Epithelial cell of esophagus (primary cell): ENCODE measurements at regions not wholly inside any gene's neighbourhood (a gene's known extent, or its start where the extent isn't known, plus 50 kb on each side); places are given as distances from the start of the nearest gene placed in this dataset.
"Not testable (repeated sequence)": the region's sequence is repeated elsewhere in the genome, so short reads cannot be mapped to it uniquely, and the experiment has no call there.

Experiments used
- DNase-seq: peaks from one replicate; pipeline ENCODE4 v3.0.0; 2010; ENCODE audit warnings: low read depth
- H3K4me3 ChIP-seq: 2 replicates; pipeline ENCODE4 v1.5.1; 2011; ENCODE audit warnings: mild to moderate bottlenecking, low read length, control low read depth
- TF ChIP-seq, protein P1 (sequence below): IDR thresholded peaks from 2 replicates; pipeline ENCODE4 v1.5.1; 2011; ENCODE audit warnings: low read depth, mild to moderate bottlenecking, low read length, control low read depth, inconsistent platforms; ENCODE audit not compliant: insufficient read depth; ENCODE audit errors: missing control alignments

DNA sequence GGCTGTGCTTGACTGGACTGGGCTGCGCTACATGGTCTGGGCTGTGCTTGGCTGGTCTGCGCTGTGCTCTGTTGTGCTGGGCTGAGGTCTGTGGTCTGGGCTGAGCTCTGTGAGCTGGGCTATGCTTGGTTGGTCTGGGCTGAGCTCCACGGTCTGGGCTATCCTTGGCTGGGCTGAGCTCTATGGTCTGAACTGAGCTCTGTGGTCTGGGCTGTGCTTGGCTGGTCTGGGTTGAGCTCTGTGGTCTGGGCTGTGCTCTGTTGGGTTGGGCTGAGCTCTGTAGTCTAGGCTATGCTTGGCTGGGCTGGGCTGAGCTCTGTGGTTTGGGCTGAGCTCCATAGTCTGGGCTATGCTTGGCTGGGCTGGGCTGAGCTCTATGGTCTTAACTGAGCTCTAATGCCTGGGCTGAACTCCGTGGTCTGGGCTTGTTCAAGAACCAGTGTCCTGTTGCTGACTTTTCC, 92.0 kb downstream of the PLXNA1 start:
- H3K4me3 ChIP-seq, result no peak overlapping the region
- DNase-seq, result peak; percentile 75
- TF ChIP-seq, protein P1, sequence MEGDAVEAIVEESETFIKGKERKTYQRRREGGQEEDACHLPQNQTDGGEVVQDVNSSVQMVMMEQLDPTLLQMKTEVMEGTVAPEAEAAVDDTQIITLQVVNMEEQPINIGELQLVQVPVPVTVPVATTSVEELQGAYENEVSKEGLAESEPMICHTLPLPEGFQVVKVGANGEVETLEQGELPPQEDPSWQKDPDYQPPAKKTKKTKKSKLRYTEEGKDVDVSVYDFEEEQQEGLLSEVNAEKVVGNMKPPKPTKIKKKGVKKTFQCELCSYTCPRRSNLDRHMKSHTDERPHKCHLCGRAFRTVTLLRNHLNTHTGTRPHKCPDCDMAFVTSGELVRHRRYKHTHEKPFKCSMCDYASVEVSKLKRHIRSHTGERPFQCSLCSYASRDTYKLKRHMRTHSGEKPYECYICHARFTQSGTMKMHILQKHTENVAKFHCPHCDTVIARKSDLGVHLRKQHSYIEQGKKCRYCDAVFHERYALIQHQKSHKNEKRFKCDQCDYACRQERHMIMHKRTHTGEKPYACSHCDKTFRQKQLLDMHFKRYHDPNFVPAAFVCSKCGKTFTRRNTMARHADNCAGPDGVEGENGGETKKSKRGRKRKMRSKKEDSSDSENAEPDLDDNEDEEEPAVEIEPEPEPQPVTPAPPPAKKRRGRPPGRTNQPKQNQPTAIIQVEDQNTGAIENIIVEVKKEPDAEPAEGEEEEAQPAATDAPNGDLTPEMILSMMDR, result no peak

DNA sequence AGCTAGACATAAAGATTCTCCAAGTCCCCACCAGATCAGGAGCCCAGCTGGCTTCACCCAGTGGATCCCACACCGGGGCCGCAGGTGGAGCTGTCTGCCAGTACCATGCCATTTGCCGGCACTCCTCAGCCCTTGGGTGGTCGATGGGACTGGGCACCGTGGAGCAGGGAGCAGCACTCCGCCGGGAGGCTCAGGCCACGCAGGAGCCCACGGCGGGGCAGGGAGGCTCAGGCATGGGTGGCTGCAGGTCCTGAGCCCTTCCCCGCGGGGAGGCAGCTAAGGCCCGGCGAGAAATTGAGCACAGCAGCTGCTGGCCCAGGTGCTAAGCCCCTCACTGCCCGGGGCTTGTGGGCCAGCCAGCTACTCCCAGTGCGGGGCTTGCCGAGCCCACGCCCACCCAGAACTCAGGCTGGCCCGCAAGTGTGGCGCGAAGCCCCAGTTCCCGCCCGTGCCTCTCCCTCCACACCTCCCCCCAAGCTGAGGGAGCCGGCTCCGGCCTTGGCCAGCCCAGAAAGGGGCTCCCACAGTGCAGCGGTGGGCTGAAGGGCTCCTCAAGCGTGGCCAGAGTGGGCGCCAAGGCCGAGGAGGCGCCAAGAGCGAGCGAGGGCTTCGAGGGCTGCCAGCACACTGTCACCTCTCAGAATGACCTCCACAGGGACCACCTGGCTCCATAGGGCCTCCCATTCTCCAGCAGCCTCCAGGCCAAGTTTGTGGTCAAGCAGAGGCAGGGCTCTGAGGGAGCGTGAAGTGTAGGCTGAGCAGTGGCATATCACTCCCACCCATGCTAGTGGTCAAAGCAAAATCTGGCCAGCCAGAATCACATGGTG, 93.5 kb downstream of the PLXNA1 start:
- DNase-seq, H3K4me3 ChIP-seq: not testable (repeated sequence)

DNA sequence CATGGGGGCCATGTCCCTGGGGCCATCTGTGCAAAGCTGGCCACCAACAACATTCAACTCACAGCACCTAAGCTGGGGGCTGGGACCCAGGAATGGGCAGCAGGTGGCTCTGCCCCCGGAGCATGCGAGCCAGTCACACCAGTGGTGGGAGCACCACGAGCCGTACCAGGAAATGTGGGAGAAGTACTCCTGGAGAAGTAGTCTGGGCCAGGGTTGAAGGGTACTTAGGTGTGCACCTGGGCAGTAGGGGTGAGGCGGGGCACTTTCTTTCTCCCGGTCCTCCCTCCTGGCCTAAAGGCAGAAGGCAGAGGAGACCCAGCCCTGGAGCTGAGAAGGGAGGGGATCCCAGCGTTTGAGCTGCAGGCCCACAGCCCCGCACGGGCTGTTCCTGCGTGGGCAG, 94.2 kb downstream of the PLXNA1 start:
- no peak overlapping the region for H3K4me3 ChIP-seq
- DNase-seq, result no peak
- TF ChIP-seq, protein P1, result no peak

DNA sequence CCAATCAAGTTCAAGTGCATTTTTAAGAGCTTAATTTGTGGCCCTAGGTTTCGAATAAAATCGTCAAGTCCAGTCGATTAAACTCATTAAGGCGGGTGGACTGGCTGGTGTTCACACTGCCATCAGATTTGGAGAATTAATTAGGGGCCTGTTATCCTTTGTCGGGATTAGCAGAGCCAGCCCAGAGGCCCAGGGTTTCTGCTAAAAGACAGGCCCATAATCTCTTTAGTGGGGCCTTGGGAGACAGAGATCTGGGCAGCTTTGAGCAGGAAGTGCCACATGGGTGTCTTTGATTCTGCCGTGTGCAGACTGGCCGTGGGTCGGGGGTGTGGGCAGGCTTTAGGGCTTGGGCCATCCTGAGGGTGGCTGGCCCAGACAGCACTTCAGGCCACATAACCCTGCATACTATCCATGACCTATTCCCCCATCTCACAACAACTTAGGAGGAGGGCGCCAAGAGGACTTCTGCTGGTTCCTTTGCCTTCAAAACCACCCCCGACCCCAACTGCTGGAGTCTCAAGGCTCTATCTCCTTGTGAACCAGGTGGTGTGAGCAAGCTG, 94.7 kb downstream of the PLXNA1 start:
- TF ChIP-seq, protein P1, result no peak
- H3K4me3 ChIP-seq, result no peak overlapping the region
- no peak for DNase-seq

DNA sequence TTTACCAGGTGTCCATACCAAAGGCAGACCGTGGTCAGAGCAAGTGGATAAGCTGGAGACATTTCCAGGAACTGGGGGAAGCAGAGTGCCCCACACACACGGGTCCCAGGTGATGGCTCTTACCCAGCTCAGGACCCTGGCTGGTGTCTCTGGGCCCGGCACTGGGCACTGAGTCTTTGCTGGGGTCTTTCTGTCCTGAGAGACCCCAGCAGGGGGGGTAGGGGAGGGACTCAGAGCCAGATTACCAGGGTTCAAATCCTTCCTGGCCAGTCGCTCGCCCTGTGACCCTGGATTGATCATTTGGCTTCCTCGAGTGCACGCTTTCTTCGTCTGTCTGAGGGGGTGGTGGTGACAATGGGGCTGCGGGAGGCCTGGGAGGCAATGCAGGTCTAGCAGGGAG, 95.7 kb downstream of the PLXNA1 start:
- no peak overlapping the region for H3K4me3 ChIP-seq
- DNase-seq, result no peak
- TF ChIP-seq, protein P1, result no peak

DNA sequence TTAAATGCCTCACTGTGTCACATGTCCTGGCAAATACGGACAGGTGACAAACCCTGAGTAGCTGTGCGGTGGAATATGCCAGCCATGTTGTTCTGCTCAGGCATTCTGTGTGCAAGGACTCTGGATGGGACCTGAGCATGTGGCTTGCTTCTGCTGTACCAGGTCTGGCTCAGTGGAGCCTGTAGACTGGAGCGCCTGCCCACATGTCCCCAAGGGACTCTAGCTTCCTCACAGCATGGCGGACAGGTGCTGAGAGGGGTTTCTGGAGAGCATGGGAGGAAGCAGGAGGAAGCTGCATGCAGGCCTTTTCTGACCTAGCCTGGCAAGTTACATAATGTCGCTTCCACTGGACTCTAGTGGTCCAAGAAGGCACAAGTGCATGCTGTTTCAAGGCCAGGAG, 96.3 kb downstream of the PLXNA1 start:
- TF ChIP-seq, protein P1, result no peak
- no peak overlapping the region for H3K4me3 ChIP-seq
- no peak for DNase-seq

DNA sequence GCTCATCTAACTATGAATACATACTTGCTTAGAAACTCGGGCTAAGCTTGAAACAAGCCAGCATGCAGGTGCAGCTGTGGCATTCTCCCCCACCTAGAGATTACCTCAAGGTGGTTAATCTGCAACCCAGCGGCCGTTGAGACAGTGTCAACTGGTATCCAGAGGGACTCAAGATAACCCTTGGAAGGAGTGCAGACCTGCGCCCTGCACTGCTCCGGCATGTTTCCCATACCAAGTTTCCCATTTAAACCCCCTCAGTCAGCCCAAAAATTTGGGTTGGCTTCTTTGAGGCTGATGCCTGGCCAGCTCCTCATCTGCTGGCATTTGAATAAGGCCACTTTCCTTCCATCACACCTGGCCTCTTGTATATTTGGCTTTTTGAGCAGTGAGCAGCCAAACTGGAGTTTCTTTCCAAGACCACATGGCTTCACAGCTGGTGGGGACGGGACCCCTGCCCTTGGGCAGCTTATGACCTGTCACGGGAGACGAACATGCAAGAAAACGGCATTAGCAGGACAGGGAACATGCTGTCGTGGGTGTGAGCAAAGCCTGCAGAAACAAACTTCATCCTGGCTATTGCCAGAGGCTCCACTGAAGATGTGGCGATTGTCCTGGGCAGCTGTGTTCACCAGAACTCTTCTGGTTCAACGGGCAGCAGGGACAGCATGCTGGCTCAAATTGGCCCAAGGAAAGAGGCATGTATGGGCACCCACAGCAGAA, 98.2 kb downstream of the PLXNA1 start:
- no peak for DNase-seq
- TF ChIP-seq, protein P1, result no peak
- H3K4me3 ChIP-seq, result no peak overlapping the region
